NCI-H510A treated with DMSO at 0.1 percent for 48 hours (cell line): ENCODE measurements at regions not wholly inside any gene's neighbourhood (a gene's known extent, or its start where the extent isn't known, plus 50 kb on each side); places are given as distances from the start of the nearest gene placed in this dataset.
A peak's percentile ranks its signal among the peaks of the same experiment; 100 is the strongest.

Experiments
- DNase-seq: peaks from one replicate; lab custom pipeline; 2025; lab: John Stamatoyannopoulos, UW

DNA sequence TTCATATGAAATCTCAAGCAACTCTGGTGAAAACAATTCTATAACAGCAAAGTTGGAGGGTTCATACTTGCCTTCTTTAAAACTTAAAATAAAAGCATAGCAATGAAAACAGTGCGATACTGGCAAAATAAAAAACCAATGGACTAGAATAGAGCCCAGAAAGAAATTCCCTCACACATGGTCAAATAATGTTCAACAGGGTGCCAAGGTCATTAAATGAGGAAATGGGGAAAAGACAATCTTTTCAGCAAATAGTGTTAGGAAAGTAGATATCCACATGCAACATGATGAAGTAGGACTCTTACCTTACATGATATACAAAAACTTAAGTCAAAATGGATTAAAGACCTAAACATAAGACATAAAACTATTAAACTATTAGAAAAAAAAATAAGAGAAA is 970.2 kb upstream of the AGA start:
- no peak for DNase-seq

DNA sequence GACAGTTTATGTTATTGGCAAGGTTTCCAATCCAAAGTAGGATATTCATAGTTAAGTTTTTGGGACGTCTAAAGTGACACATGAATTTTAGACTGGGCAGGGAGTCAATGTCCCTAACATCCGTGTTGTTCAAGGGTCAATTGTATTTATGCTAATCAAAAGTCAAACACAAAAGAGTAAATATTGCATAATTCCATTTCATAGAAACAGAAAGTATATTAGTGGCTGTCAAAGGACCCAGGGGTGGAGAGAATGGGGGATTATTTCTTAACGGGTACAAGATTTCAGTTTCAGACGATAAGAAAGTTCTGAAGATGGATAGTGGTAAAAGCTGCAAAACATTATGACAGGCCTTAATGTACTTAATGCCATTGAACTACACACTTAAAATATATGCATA is 971.8 kb upstream of the AGA start:
- no peak for DNase-seq

DNA sequence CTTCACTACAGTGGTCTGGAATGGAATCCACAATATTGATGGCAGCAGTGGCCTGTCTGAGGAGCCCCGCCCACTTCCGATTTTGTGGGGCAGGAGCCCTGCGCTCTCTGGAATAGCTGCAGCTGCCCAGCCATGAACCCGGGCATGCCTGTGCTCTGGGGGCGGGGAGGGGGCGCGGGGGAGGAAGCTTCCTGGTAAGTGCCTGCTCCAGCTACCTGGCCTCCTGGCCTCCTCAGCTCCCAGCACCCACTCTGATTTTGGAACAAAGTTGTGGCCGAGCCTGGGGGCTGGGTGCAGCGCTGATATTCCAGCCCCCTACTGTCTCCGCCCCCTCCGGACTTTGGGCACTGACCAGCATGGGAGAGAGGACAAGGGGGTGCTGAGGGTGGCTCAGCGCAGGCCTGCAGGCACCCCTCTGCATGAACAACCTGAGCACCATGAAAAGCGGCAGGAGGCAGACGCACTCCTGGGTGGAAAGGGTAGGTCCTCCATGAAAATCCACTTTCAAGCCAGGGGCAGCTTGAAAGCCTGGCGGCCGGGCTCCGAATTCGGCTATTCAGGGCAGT is 972.7 kb upstream of the AGA start:
- DNase-seq: no peak

GRCh38 chr4:178415925-178416324 is 973.7 kb upstream of the AGA start:
- DNase-seq: no peak

GRCh38 chr4:178423366-178423765 is 981.1 kb upstream of the AGA start:
- no peak for DNase-seq

- DNase-seq: no peak
Observed at GRCh38 chr4:178426871-178427270, 984.6 kb upstream of the AGA start.

DNA sequence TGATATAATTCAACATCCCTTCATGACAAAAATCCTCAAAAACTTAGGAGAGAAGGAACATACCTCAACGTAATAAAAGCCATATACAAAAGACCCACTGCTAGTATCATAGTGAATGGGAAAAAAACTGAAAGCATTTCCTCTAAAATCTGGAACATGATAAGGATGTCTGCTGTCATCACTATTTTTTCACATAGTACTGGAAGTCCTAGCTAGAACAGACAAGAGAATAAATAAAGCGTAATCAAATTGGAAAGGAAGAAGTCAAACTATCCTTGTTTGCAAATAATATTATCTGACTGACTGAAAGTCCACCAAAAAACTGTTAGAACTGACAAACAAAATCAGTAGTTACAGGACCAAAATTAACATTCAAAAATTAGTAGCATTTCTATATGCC is 985.4 kb upstream of the AGA start:
- no peak for DNase-seq

DNA sequence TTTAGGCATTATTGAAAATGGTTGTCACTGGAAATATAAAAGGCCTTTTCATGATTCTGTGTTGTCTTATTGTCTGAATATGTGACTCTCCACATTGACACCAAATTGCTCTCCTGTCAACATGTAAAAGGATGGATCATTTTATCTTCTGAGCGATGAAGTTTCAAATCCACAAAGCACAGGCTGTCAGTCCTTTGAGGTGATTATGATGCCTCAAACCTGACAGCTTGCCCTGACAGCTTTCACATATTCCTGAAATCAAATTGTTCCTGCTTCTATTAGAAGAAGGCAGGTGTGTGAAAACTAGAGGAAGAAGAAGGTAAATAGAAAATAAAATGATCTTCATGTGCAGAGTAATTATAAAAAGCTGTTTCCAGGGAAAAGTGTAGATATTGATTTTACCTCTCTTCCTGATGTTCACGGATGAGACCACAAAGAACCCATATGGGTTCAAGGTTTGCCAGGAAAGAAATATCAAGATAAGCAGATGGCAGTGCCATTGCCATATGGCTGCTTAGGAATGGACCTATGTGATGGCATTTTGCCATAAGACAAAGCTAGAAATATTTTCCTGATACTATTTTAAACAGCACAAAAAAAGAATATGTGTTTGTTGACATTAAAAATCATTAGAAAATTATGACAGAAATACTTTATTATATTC is 1006.3 kb upstream of the AGA start:
- no peak for DNase-seq

- no peak for DNase-seq
Observed at GRCh38 chr4:178450614-178451013, 1008.4 kb upstream of the AGA start.

DNA sequence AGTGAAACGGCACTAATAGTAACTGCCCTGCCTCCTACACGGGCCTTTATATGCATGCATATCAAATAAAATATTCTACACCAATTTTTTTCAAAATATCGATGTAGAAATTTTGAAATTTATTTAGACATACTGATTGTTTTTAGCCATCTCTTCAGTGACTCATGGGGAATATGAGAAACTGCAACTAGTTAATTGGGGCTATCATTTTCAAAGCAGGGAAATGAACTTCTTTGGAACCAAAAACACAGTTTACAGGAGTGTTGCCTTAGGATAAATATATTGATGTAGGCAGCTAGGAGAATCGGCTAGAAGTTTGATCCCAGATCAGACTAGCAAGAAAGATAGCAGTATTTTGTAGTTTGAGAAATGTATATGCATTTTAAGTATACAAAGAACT is 1010.8 kb upstream of the AGA start:
- DNase-seq: no peak

DNA sequence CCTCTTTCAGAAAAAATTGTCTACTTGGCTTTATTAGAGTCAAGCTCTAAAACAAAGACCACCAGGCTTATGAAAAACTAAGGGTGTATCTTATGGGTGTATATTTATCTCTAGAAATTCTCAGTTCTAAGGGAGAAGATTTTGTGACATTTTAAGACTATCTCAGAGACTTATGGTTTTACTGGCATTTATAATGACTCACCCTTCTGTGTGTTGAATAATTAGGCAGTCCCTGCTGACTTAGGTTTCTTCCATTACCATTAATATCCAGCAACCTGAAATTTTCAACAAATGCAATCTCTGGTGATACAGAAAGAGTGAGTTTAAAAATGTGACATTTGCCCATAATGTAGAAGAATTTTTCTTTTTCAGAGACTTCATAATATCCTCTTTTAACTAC is 1015.0 kb upstream of the AGA start:
- DNase-seq: no peak

GRCh38 chr4:178462710-178463109 is 1020.5 kb upstream of the AGA start:
- peak; percentile 29 for DNase-seq

- no peak for DNase-seq
Observed at GRCh38 chr4:178463747-178464146, 1021.5 kb upstream of the AGA start.

DNA sequence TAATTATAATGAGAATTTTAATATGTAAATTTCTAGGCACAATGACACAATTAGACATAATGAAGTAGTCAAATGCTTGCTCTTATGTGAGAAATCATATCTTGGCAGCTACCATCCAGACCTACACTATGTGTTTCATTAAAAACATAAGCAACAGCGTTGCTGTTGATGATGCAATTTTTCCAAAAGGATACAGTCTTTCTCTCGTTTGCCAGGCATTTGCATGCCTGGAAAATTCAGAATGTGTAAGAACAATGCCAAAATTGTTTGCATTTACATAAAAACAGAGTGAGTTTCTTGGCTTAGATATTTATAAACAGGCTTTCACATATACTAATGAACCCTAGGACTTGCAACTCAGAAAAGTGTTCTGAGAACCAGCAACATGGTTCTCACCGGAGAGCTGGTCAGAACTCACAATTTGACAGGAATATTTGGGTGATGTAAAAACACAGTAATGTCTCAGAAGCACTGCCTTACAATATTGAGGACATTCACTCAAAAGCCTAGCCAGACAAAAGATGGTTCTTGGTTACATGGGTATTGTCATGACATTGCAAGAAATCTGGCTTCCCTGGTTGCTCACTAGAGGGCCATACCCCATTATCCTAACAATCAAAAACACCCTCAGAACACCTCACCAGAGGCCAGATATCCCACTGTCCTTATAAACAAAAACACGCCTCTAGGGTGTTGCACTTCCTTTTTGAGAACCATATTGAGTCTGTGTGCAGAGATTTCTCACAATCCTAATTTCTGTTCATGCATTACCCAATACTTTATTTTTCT is 1029.0 kb upstream of the AGA start:
- DNase-seq: no peak

DNA sequence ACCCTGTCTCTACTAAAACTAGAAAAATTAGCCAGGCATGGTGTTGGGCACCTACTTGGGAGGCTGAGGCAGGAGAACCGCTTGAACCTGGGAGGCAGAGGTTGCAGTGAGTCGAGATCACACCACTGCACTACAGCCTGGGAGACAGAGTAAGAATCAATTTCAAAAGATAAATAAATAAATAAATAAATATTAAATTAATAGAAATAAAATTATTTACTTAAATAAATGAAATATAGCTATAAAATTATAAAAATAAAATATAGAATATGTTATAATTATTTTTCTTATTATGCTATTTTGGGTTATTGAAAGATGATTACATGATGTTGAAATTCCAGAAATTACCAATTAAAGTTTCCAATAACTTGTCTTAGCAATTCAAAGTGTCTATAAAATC is 1029.8 kb upstream of the AGA start:
- DNase-seq: no peak

DNA sequence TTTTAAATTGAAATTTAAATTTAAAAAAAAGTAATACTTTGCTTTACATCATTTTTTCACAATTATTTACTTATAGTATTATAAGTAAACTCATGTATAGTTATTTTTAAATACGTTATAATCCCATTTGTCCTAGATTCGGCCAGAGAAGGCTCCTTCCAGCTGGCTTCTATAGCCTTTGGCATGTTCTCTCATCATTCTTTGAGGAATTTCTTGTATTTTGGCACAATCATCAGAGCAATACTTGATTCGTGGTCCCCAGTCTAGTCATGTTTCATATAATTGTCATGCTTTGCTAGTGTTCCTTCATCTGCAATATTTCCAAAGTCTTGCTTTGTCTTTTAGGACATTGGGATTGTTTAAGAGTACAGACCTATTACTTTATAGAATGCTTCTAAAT is 1037.9 kb upstream of the AGA start:
- no peak for DNase-seq

- DNase-seq: no peak
Observed at GRCh38 chr4:178480881-178481280, 1038.6 kb upstream of the AGA start.

- no peak for DNase-seq
Observed at GRCh38 chr4:178481564-178481963, 1039.3 kb upstream of the AGA start.

DNA sequence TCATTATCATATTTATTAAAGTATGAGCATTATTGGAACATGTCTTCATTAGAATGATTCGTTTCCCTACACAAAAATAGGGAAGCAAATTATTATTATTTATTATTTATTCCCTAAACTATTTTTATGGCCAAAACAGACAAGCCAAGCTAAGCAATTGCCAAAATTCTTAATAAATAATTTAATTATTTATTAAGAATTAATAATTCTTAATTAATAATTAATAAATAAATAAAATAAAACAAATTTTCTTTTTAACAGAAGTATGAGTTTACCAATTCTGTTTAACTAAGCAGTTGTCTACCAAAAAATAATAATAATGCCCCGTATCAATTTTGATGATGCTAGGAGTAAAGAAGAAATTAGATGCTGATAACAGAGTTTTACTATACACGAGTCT is 1080.8 kb upstream of the AGA start:
- DNase-seq: no peak

DNA sequence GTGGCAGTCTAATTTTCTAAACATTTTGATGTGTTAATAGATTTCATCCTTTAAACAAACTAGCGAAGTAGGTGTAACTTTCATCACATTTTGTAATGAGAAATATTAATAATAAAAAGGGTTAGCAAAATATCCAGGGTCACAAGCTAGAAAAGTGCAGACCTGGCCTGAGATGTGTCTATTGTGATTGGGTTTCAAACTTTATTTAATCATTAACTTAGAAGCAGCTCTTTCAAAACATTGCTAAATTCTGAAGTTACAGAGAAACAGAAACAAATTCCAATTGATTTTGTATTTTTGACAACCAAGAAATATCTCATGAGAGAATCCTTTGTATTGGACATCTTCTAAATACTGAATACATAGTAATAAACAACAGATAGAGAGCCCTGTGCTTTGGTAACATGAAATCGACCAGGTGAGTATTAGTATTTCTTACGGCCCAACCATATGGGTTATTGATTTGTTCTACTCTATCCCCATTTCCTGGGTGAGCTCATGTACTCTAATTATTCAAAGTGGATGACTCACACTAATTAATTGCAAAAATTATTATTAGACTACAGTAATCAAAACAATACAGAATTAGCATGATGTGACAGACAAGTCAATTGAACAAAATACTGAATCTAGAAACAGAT is 1093.8 kb upstream of the AGA start:
- DNase-seq: no peak

DNA sequence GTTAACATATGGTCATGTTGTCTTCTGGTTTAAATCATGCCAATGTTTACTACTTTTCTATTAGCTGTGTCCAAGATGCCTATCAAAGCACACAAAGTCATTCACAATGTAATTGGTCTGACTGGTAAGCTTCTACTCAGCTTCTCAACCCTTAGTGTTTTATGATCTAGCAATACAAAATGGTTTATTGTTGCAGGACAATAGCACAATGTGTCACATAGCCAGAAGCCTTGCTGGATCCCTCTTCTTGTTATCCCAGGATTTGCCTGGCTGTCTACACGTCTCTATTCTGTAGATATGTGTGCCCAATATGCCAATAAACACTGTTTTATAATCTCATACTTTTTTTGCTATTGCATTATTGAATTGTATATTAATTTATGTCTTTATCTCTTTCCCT is 1111.0 kb upstream of the AGA start:
- no peak for DNase-seq

DNA sequence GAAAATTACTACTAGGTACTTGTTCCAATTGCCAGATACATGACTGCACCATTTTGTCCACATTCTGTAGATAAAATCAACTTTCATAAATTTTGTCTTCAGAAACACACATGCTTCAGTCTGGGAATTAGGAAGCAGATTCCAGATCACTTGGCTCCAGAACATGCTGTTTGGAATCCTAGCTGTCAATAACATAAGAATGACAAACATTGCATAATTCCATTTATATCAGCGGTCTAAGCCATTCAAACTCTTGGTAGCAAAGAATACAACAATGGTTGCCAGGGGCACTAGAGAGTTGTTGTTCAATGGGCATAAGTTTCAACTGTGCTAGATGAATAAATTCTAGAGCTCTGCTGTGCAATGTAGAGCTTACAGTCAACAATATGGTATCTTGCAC is 1112.1 kb upstream of the AGA start:
- DNase-seq: no peak

GRCh38 chr4:178556796-178557195 is 1114.6 kb upstream of the AGA start:
- DNase-seq: peak; percentile 7
